Fibroblast of peridontal ligament (primary cell): ENCODE measurements at regions not wholly inside any gene's neighbourhood (a gene's known extent, or its start where the extent isn't known, plus 50 kb on each side); places are given as distances from the start of the nearest gene placed in this dataset.
"Not testable (repeated sequence)": the region's sequence is repeated elsewhere in the genome, so short reads cannot be mapped to it uniquely, and the experiment has no call there.

ENCODE experiments used
- DNase-seq: peaks from one replicate; pipeline ENCODE4 v3.0.0-alpha.2; 2010; ENCODE audit errors: extremely low read depth

- no peak for DNase-seq
Observed at GRCh38 chr4:115470763-115471162, 357.3 kb upstream of the NDST4 start.

- DNase-seq = not testable (repeated sequence)
Observed at GRCh38 chr4:115459301-115459700, 345.9 kb upstream of the NDST4 start.

DNA sequence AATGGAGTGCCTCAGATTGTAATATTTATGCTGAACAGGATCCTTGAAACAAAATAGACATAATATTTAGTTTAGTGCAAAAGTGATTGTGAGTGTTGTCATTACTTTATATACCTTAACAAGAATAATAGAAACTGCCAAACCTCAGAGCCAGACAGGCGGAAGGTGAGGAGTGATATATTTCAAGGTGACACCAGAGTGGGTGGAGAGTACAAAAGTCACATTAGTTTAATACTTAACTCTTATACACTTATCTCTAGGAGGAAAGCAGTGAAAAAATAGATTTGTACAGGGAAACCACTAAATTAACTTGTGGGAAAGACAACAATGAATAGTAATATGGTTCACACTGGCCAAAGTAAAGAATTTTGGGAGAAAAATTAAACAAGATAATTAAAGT lies 342.8 kb upstream of the NDST4 start:
- no peak for DNase-seq

DNA sequence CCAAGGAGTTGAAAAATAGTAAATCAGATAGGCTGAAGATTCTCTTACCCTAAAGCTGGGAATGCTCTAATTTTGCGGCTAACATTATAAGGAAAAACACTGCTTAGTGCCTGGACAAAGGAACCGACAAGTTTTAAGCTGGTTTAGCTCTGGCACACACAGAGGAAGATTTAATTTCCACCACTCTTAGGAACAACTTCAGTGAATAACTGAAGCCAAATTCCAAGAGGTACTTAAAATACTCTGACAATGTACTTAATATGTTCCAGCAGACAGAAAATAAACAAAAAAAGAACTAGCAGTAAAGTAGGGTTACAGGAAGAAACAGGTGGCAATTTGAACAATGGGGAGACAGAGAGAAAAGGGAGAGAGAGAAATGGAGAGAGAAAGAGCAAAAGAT lies 340.8 kb upstream of the NDST4 start:
- no peak for DNase-seq

- no peak for DNase-seq
Observed at GRCh38 chr4:115453416-115453815, 340.0 kb upstream of the NDST4 start.

DNA sequence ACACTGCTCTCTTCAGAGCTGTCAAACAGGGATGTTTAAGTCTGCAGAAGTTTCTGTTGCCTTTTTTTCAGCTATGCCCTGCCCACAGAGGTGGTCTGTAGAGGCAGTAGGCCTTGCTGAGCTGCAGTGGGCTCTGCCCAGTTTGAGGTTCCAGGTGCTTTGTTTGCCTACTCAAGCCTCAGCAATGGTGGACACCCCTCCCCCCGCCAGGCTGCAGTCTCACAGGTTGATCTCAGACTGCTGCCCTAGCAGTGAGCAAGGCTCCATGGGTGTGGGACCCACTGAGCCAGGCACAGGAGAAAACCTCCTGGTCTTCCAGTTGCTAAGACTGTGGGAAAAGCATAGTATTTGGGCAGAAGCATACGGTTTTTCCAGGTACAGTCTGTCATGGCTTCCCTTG lies 338.8 kb upstream of the NDST4 start:
- not testable (repeated sequence) for DNase-seq

GRCh38 chr4:115437739-115438138 lies 324.3 kb upstream of the NDST4 start:
- no peak for DNase-seq

DNA sequence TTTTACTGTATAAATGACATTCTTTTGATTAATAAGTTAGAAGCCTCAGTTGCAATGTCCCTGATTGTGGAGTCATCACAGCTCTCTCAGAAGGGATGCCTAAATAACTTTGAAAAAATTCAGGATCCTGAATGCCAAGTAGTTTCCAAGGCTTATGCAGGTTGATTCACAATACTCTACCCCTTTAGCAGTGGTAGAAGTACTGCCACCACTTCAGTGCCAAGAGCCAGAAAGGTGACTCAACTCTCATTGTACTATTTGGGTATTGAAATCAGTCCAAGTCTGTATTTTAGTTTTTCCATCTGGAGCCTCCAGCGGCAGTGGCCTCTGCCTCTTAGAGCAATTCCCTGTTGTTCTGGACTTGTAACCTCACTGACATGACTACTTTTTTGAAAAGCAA lies 320.1 kb upstream of the NDST4 start:
- no peak for DNase-seq

DNA sequence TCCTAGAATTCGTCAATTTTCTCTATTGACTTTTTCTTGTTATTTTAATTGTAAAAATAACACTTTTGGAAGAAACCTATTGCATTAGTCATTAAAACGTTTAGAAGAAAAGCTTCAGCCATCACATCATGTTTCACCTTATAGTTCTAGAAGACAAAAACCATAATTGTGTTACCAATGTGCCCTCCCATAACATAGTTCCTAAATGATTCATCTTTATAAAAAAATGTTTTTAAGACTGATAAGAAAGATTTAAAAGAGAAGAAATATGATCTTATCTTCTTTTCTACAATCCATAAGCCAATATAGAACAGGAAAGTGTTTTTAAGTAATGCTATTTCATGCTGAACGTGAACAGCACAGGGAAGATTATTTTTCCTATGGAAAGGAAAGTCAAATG lies 316.6 kb upstream of the NDST4 start:
- no peak for DNase-seq

- DNase-seq = no peak
Observed at GRCh38 chr4:115428455-115428854, 315.0 kb upstream of the NDST4 start.

- DNase-seq = no peak
Observed at GRCh38 chr4:115424852-115425251, 311.4 kb upstream of the NDST4 start.

DNA sequence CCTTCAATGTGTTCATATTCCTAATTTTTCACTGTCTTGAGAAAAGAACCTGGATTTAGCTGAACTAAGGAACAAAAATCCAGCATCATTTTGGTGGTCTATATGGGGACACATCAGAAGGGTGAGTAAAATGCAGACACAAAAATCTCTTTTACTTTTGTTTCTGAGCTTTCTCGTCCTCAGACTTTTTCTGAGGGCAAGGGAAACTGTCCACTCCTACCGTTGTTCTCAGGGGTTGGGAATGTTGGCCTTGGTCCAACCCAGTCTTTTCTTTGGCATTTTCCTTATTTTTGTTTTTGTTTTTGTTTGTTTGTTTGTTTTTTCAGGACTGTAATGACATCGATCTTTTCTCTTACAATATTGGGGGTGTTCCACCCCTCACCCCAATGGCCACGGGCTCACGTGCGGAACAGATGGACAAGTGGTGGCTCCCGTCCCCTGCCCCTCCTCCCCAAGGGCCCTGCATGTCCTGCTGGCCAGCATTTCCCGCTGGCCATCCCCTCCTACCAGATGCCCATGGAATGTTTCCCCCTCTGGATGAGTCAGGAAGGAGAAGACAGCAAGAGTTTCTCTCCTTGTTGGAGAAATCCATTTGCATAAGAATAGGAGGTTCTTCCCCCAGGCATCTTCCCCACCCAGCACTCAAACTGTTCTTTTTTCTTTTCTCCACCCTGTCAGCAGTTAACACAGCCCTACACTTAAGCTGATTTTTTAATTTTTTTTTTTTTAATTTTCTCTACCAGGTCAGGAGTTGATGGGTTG lies 305.4 kb upstream of the NDST4 start:
- no peak for DNase-seq

DNA sequence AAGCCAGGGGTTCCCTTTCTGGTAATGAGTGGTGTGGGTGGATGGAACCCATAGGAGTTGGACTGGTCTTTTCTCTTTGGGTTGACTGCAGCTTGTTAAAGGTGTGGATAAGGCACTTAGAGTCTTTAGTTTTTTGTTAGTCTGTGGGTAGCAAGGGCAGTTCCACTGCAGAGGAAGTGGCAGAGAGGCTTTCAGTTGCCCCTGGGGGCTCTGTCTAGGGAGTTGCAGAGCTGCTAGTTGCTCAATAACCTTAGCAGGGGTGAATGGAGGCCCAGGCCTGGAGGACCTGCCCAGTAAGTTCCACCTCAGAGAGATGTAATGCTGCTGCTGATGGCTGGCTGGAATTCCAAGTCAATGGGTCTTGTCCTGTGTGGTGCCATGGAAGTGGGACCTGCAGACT lies 282.6 kb upstream of the NDST4 start:
- no peak for DNase-seq

DNA sequence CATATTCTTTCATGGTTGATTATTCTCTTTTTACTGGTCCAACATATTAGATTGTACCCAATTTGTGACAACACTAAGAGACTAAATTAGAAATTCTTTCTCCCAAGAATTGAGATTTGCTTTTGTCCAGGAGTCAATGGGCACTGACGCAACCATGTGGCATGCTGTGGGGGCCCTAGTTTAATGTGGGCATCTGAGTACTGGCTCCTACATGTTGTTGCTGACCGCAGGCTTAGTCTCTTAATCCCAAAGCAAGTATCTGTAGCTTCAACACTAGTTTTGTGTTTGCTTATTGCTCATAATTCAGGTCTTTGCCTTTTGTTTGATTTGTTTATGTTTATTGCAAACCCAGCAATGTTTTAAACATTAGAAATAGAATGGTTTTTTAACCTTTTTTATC lies 263.4 kb upstream of the NDST4 start:
- no peak for DNase-seq

- DNase-seq = no peak
Observed at GRCh38 chr4:115374621-115375020, 261.2 kb upstream of the NDST4 start.

DNA sequence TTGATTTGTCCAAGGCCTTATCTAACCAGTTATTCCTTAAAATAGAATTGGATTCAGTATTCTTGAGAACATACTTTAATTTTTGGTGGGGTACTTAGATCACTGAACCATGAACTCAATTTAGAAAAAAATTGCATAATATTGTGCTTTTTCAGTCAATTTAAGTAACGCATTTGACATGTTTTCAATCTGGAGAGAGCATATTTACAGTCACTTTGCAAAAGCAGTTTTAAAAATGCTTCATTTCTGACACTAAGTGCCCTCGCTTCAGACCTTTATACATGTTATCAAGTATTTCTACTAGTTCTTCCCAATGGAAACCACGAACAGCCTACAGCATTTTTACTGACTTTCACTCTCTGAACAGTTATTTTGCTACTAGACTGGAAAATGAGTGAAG lies 257.1 kb upstream of the NDST4 start:
- DNase-seq = no peak

DNA sequence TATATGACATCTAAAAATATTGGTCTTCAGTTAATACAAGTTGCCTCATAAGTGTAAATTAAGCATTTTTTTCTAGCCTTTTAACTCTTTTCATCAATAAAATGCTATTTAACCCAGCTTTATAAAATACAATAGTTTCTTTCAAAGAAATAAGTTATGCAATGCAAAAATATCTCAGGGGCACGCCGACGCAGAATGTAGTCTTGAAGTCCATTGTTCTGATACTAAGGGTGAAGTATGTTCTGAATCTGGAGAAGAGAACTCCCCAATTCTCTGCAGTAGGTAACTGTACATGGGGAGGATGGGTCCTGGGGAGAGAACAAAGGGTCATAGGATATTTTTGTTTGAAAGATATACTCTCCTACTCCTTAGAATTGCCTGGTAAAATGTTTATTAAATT lies 256.6 kb upstream of the NDST4 start:
- DNase-seq = no peak

GRCh38 chr4:115366390-115366789 lies 253.0 kb upstream of the NDST4 start:
- no peak for DNase-seq

DNA sequence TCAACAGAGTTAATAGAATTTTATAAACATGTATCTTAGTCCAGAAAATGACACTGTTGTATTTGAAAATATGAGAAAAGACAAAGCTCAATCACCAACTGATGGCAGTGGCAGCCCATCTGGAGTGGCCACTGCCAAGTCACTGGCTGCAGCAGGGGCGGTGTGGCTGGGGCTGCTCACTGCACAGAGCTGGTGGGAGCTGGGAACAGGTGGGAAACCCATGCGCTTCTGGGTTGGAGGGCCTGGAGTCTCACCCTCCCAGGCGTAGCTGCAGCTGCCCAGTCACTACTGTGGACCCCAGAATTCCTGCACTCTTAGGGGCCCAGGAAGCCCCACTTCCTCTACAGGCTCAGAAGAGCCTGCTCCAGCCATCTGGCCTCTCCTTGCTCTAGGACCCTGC lies 251.8 kb upstream of the NDST4 start:
- no peak for DNase-seq

GRCh38 chr4:115361781-115362180 lies 248.4 kb upstream of the NDST4 start:
- no peak for DNase-seq

DNA sequence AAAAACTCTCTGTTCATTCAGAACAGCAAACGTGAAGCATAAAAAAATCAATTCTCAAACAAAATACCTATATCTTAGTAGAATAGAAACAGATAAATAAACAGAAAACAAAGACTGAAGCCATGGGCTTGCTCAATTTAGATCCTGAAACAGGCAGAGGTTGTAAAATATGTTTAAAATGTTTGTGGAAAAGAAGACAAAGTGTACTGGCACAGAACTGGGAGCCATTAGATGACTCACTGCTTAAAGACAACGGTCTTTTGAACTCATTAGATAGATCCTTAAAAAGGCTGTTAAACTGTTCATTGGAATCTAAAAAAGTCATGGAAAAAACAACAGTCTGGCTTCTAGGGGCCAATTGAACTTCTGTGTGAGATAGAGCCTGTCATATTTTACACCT lies 247.0 kb upstream of the NDST4 start:
- no peak for DNase-seq

GRCh38 chr4:115357776-115358175 lies 244.4 kb upstream of the NDST4 start:
- DNase-seq = no peak

- DNase-seq = no peak
Observed at GRCh38 chr4:115356176-115356575, 242.8 kb upstream of the NDST4 start.

DNA sequence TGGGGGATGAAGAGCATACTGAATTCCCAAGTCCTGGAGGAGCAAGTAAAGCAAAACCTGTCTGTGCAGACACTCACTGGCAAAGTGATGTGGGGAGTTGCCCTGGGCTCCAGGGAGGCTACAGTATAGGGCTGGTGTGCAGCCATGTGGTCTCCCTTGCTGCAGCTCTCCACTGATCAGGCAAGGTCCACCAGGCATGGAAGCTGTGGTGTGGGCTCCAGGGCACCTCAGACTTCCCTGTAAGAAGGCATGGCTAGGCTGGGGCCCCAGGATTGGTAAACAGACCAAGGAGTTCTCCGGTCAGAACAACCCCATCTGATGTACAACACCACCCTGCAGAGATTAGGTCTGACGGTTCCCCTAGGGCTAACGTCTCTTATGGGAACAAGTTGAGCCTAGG lies 241.9 kb upstream of the NDST4 start:
- no peak for DNase-seq
